ENCODE measurements at regions not wholly inside any gene's neighbourhood (a gene's known extent, or its start where the extent isn't known, plus 50 kb on each side); places are given as distances from the start of the nearest gene placed in this dataset.
A peak's percentile ranks its signal among the peaks of the same experiment; 100 is the strongest.

DNA sequence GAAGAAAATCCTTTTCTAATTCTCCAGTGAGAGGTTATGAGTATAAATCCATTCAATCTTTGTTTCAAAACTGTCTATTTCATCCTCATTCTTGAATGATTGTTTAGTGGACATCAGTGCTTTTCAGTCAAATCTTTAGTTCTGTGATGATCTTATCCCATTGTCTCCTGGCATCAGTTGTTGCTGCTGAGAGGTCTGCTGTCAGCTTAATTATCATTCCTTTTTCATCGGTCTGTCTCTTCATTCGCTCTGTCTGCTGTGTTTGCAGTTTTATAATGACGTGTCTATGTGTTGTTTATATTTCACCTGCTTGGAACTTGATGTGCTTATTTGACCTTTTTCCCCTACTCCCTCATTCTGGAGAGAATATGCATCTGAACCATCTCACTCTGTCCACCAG is 69.2 kb upstream of the GLI2 start:
- Histone ChIP-seq H3K9ac (ENCODE audit: low read length) (no peak overlapping the region), H3K4me3 (ENCODE audit: low read length) (no peak overlapping the region), H3K9me3 (ENCODE audit: low read length) (peaks cover 2% of the 10 kb centered on the region; the same call in 1 of the 2 replicates), H3K9me2 (replicated peaks; ENCODE audit: insufficient read depth, low read length) (no peaks in the 10 kb centered on the region), H3K4me1 (ENCODE audit: low read length) (no peaks in the 10 kb centered on the region), H3K27ac (ENCODE audit: low read length) (no peak overlapping the region), H3K27me3 (ENCODE audit: low read length) (0 out of 2 replicates have a peak, but pooled peaks cover 6% of the 10 kb centered on the region), H2AFZ (ENCODE audit: low read length) (no peak overlapping the region), H3K4me2 (ENCODE audit: low read depth, low read length, poor library complexity, severe bottlenecking) (no peak overlapping the region), H3K36me3 (ENCODE audit: insufficient read depth, low read length) (no peaks in the 10 kb centered on the region), H4K20me1 (ENCODE audit: insufficient read depth, low read depth, low read length) (no peaks in the 10 kb centered on the region), H3K79me2 (ENCODE audit: low read length) (no peaks in the 10 kb centered on the region)
- no peak for DNase-seq

DNA sequence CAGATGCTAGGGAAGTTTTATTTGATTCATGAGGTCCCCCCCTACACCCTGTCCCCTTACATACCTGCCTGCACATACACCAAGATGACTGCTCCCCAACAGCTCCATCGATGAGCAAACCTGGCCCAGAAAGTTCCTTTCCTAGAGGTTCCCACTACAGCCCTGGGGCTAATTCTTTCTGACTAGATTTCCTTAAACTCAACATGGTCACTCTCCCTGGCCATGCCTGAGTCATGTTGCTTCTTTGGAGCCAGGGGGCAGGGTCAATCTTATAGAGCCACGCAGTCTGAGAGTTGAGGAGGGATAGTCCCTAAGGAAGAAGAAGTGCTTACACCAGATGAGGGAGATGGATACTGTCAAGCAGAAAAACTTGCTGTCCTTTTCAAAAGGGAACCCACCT is 67.7 kb upstream of the GLI2 start:
- no peak overlapping the region for H3K4me3 ChIP-seq (ENCODE audit: low read length)
- H3K27me3 ChIP-seq (ENCODE audit: low read length), result 0 out of 2 replicates have a peak, but pooled peaks cover 6% of the 10 kb centered on the region
- H3K4me2 ChIP-seq (ENCODE audit: low read depth, low read length, poor library complexity, severe bottlenecking), result no peak overlapping the region
- peaks cover 2% of the 10 kb centered on the region; the same call in 1 of the 2 replicates for H3K9me3 ChIP-seq (ENCODE audit: low read length)
- no peak overlapping the region for H3K9ac ChIP-seq (ENCODE audit: low read length)
- no peak for DNase-seq
- no peaks in the 10 kb centered on the region for H3K4me1 ChIP-seq (ENCODE audit: low read length)
- no peaks in the 10 kb centered on the region for H3K9me2 ChIP-seq (replicated peaks; ENCODE audit: insufficient read depth, low read length)
- H3K79me2 ChIP-seq (ENCODE audit: low read length), result no peaks in the 10 kb centered on the region
- H3K27ac ChIP-seq (ENCODE audit: low read length), result no peak overlapping the region
- no peaks in the 10 kb centered on the region for H4K20me1 ChIP-seq (ENCODE audit: insufficient read depth, low read depth, low read length)
- H2AFZ ChIP-seq (ENCODE audit: low read length), result no peak overlapping the region
- H3K36me3 ChIP-seq (ENCODE audit: insufficient read depth, low read length), result no peaks in the 10 kb centered on the region

DNA sequence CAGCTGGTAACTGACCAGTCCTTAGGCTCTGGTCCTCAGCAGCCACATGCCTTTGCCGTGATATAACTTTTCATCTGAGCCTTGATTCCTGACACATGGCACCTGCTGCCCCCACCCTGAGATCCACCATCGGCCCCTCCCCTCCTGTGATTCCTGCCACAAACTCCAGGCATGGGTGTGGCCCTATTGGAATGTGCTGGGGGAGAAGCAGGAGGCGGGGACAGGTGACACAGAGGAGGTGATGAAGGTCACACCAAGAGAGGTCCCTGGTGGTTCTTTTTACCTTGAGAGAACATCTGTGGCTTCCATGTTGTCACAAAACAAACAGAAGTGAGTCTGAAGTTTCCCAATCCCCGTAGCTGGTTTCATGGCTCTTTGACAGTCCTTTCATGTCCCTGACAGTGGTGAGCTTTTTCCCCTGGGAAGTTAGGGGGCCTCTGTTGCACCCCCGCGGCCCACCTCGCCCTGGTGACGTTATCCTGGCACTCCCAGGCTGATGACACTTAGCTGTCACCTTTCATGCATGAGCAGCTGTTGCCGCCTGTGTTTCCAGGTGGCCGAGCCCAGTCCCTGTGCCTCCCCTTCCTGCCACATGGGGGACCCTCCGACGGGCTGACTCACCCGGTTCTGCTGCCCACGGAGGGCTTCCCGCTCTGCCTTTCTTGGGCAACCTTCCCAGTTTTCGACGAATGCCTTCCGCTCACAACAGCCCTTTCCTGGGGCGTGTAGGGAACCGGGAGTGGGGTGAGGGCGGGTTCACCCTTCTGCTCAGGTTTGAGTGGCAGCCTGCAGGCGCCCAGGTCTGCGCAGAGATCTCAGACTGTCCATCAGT is 66.3 kb upstream of the GLI2 start:
- H3K4me2 ChIP-seq (ENCODE audit: low read depth, low read length, poor library complexity, severe bottlenecking), result no peak overlapping the region
- H3K9me2 ChIP-seq (replicated peaks; ENCODE audit: insufficient read depth, low read length), result no peaks in the 10 kb centered on the region
- peaks cover 2% of the 10 kb centered on the region; the same call in 1 of the 2 replicates for H3K9me3 ChIP-seq (ENCODE audit: low read length)
- H3K27ac ChIP-seq (ENCODE audit: low read length), result no peak overlapping the region
- H3K4me1 ChIP-seq (ENCODE audit: low read length), result no peaks in the 10 kb centered on the region
- 0 out of 2 replicates have a peak, but pooled peaks cover 6% of the 10 kb centered on the region for H3K27me3 ChIP-seq (ENCODE audit: low read length)
- H4K20me1 ChIP-seq (ENCODE audit: insufficient read depth, low read depth, low read length), result no peaks in the 10 kb centered on the region
- no peak overlapping the region for H2AFZ ChIP-seq (ENCODE audit: low read length)
- DNase-seq, result peak; percentile 54
- H3K9ac ChIP-seq (ENCODE audit: low read length), result no peak overlapping the region
- H3K4me3 ChIP-seq (ENCODE audit: low read length), result no peak overlapping the region
- H3K79me2 ChIP-seq (ENCODE audit: low read length), result no peaks in the 10 kb centered on the region
- H3K36me3 ChIP-seq (ENCODE audit: insufficient read depth, low read length), result no peaks in the 10 kb centered on the region

DNA sequence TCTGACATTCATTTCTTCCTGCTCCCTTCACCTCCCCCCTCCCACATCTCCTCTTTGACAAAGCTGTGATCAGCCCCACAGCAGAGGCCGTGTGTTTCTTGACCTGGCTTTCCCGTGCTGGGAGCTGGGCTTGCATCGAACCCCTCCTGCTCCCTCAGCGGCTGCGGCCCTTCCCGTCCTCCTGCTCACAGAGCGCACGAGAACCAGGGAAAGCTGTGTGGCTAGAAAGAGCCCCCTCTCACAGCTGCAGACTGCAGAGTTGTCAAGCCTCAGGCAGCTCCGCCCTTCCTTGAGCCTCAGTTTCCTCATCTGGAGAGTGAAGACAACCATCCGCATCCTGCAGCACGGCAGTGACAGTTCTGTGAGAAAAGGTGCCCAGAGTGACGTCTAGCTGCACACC is 65.7 kb upstream of the GLI2 start:
- DNase-seq, result no peak
- Histone ChIP-seq H3K4me1 (ENCODE audit: low read length) (no peaks in the 10 kb centered on the region), H3K9me3 (ENCODE audit: low read length) (no peaks in the 10 kb centered on the region), H3K27ac (ENCODE audit: low read length) (no peak overlapping the region), H4K20me1 (ENCODE audit: insufficient read depth, low read depth, low read length) (no peaks in the 10 kb centered on the region), H3K9ac (ENCODE audit: low read length) (no peak overlapping the region), H3K9me2 (replicated peaks; ENCODE audit: insufficient read depth, low read length) (no peaks in the 10 kb centered on the region), H2AFZ (ENCODE audit: low read length) (no peak overlapping the region), H3K4me3 (ENCODE audit: low read length) (no peak overlapping the region), H3K4me2 (ENCODE audit: low read depth, low read length, poor library complexity, severe bottlenecking) (no peak overlapping the region), H3K27me3 (ENCODE audit: low read length) (0 out of 2 replicates have a peak, but pooled peaks cover 6% of the 10 kb centered on the region), H3K36me3 (ENCODE audit: insufficient read depth, low read length) (no peaks in the 10 kb centered on the region), H3K79me2 (ENCODE audit: low read length) (no peaks in the 10 kb centered on the region)

DNA sequence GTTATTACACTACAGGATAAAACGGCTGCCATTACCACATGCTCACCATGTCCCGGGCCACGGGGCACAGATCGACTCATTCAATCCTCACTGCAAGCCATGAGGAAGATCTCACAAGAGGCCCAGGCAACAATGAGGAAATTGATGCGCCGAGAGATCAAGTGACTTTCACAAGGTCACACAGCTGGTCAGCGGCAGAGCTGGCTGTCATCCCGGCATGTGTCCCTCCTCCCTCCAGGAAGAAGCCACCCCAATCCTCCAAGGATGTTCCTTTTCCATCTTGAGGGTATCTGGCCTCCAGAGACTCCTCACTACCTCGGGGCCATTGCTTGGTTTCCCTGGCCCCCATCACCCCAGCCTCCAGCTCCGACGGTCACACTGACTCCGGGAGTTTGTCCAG is 65.3 kb upstream of the GLI2 start:
- Histone ChIP-seq H3K79me2 (ENCODE audit: low read length) (no peaks in the 10 kb centered on the region), H3K9me3 (ENCODE audit: low read length) (no peaks in the 10 kb centered on the region), H4K20me1 (ENCODE audit: insufficient read depth, low read depth, low read length) (no peaks in the 10 kb centered on the region)

DNA sequence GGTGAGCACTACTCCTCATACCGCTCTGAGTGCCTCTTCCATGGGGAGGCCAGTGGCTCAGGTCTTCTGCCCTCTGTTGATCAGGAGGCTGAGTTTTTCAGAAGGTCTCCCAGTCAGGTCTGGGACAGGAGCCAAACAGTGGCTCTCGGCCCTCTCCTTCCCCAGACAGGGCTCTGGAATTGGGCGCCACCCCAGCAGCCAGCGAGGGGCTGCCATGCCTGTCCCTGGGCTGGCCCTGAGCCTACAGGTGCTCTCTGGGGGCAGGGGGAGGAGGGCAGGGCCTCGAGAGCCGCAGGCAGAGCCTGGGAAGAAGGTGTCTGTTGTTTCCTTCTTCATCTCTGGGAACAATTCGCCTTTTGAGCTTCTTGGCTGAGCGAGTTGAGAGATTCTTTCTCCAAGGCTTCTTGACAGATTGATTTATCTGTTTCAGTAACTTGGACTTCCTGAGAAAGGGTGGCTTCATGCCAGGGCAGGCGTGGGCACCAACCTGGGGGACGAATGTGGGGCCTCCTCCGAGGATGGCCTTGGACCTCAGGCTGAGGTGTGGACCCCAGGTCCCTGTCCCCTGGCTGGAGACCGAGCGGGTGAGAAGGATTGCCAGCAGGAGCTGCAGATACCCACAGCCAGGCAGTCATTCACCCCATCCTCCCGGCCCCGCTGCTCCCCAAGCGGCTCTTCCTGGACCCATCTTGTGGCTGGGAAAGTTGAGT is 64.7 kb upstream of the GLI2 start:
- H3K9ac ChIP-seq (ENCODE audit: low read length), result no peak overlapping the region
- no peak for DNase-seq

More for the DNA sequence above, 65.3 kb upstream of the GLI2 start:
- Histone ChIP-seq H3K4me3 (ENCODE audit: low read length) (no peak overlapping the region), H3K27ac (ENCODE audit: low read length) (no peak overlapping the region), H3K4me1 (ENCODE audit: low read length) (no peaks in the 10 kb centered on the region), H3K27me3 (ENCODE audit: low read length) (0 out of 2 replicates have a peak, but pooled peaks cover 6% of the 10 kb centered on the region), H2AFZ (ENCODE audit: low read length) (no peak overlapping the region), H3K9ac (ENCODE audit: low read length) (no peak overlapping the region), H3K36me3 (ENCODE audit: insufficient read depth, low read length) (no peaks in the 10 kb centered on the region), H3K4me2 (ENCODE audit: low read depth, low read length, poor library complexity, severe bottlenecking) (no peak overlapping the region), H3K9me2 (replicated peaks; ENCODE audit: insufficient read depth, low read length) (no peaks in the 10 kb centered on the region)
- DNase-seq, result no peak

DNA sequence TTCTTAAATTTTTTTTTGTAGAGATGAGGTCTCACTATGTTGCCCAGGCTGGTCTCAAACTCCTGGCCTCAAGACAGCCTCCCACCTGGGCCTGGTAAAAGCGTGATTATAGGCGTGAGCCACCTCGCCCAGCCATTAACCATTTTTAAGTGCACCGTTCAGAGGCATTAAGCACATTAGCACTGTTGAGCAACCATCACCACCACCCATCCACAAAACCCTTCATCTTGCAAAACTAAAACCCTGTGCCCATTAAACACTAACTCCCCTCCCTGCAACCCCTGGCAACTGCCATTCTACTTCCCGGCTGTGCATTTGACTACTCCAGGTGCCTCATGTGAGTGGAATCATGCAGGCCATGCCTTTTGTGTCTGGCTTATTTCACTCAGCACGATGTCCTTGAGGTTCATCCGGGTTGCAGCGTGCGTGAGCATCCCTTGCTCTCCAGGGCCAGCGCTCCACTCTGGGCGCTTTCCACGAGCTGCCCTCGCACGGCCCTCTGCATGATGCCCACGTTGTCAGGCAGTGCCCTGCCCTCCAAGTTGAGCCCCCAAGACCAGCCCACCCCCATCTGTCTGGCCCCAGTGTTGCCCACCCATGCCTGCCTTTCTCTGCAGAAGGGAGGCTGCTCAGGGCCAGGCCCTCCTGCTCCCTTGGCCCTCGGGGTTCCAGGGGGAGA is 63.0 kb upstream of the GLI2 start:
- Histone ChIP-seq H3K27me3 (ENCODE audit: low read length) (0 out of 2 replicates have a peak, but pooled peaks cover 6% of the 10 kb centered on the region), H2AFZ (ENCODE audit: low read length) (no peak overlapping the region)
- DNase-seq, result no peak

More for the DNA sequence above, 64.7 kb upstream of the GLI2 start:
- Histone ChIP-seq H3K36me3 (ENCODE audit: insufficient read depth, low read length) (no peaks in the 10 kb centered on the region), H3K27ac (ENCODE audit: low read length) (no peak overlapping the region), H3K4me3 (ENCODE audit: low read length) (no peak overlapping the region), H3K79me2 (ENCODE audit: low read length) (no peaks in the 10 kb centered on the region), H2AFZ (ENCODE audit: low read length) (no peak overlapping the region), H4K20me1 (ENCODE audit: insufficient read depth, low read depth, low read length) (no peaks in the 10 kb centered on the region), H3K4me1 (ENCODE audit: low read length) (no peaks in the 10 kb centered on the region), H3K4me2 (ENCODE audit: low read depth, low read length, poor library complexity, severe bottlenecking) (no peak overlapping the region), H3K27me3 (ENCODE audit: low read length) (0 out of 2 replicates have a peak, but pooled peaks cover 6% of the 10 kb centered on the region), H3K9me2 (replicated peaks; ENCODE audit: insufficient read depth, low read length) (no peaks in the 10 kb centered on the region), H3K9me3 (ENCODE audit: low read length) (no peaks in the 10 kb centered on the region)

DNA sequence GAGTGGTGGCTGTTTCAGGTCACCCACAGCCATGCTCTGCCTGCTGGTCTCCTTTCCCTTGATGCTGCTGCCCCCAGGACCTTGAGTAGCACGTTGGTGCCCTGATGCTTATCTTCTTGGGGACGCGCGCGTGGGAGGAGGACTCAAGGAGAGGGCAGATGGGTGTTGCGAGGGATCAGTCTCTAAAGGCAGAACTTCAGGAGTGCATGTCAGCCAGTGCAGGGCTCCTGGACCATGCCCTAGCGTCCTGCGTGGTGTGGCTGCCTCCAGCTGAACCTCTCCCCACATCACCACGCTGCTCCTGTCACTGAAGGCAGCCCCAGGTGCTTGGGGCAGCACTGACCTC is 62.5 kb upstream of the GLI2 start:
- Histone ChIP-seq H3K79me2 (ENCODE audit: low read length) (no peaks in the 10 kb centered on the region), H3K4me3 (ENCODE audit: low read length) (no peak overlapping the region), H3K4me1 (ENCODE audit: low read length) (no peaks in the 10 kb centered on the region), H3K36me3 (ENCODE audit: insufficient read depth, low read length) (no peaks in the 10 kb centered on the region), H3K27ac (ENCODE audit: low read length) (no peak overlapping the region), H3K9me2 (replicated peaks; ENCODE audit: insufficient read depth, low read length) (no peaks in the 10 kb centered on the region), H4K20me1 (ENCODE audit: insufficient read depth, low read depth, low read length) (no peaks in the 10 kb centered on the region), H3K27me3 (ENCODE audit: low read length) (0 out of 2 replicates have a peak, but pooled peaks cover 6% of the 10 kb centered on the region), H3K4me2 (ENCODE audit: low read depth, low read length, poor library complexity, severe bottlenecking) (no peak overlapping the region), H3K9ac (ENCODE audit: low read length) (no peak overlapping the region), H3K9me3 (ENCODE audit: low read length) (no peaks in the 10 kb centered on the region), H2AFZ (ENCODE audit: low read length) (no peak overlapping the region)
- no peak for DNase-seq

More for the DNA sequence above, 63.0 kb upstream of the GLI2 start:
- no peak overlapping the region for H3K4me2 ChIP-seq (ENCODE audit: low read depth, low read length, poor library complexity, severe bottlenecking)
- H3K4me1 ChIP-seq (ENCODE audit: low read length), result no peaks in the 10 kb centered on the region
- no peaks in the 10 kb centered on the region for H3K9me3 ChIP-seq (ENCODE audit: low read length)
- H3K9ac ChIP-seq (ENCODE audit: low read length), result no peak overlapping the region
- no peaks in the 10 kb centered on the region for H3K9me2 ChIP-seq (replicated peaks; ENCODE audit: insufficient read depth, low read length)
- no peaks in the 10 kb centered on the region for H3K36me3 ChIP-seq (ENCODE audit: insufficient read depth, low read length)
- no peaks in the 10 kb centered on the region for H4K20me1 ChIP-seq (ENCODE audit: insufficient read depth, low read depth, low read length)
- H3K79me2 ChIP-seq (ENCODE audit: low read length), result no peaks in the 10 kb centered on the region
- no peak overlapping the region for H3K27ac ChIP-seq (ENCODE audit: low read length)
- H3K4me3 ChIP-seq (ENCODE audit: low read length), result no peak overlapping the region

All from Karpas-422 (cell line).